Esophagus squamous epithelium (tissue), 5 donors: ENCODE measurements at regions not wholly inside any gene's neighbourhood (a gene's known extent, or its start where the extent isn't known, plus 50 kb on each side); places are given as distances from the start of the nearest gene placed in this dataset.
"Not testable (repeated sequence)": the region's sequence is repeated elsewhere in the genome, so short reads cannot be mapped to it uniquely, and the experiment has no call there.

Experiments
- DNase-seq: peaks from one replicate; lab custom pipeline; 2025; lab: John Stamatoyannopoulos, UW
- H3K27ac ChIP-seq, 4 donors: fragments of 200-600 bp; sonication (generic); one replicate each; pipeline ENCODE4 v1.5.1; 2016 to 2019; ENCODE audit warnings: mild to moderate bottlenecking in 1 of 4
- H3K27me3 ChIP-seq, 4 donors: fragments of 200-600 bp; sonication (generic); 1 replicate in 3 of 4; 2 replicates in 1 of 4; pipeline versions ENCODE4 v1.5.1 to v1.6.0; 2017 to 2021; ENCODE audit warnings: antibody characterized with exemption in 1 of 4
- H3K36me3 ChIP-seq, 3 donors: fragments of 200-600 bp; sonication (generic); one replicate each; pipeline ENCODE4 v1.5.1; 2016 to 2019
- H3K4me1 ChIP-seq, 3 donors: fragments of 200-600 bp; sonication (generic); one replicate each; pipeline ENCODE4 v1.5.1; 2017 to 2019
- H3K4me3 ChIP-seq, 4 donors: fragments of 200-600 bp; sonication (generic); 1 replicate in 3 of 4; 2 replicates in 1 of 4; pipeline ENCODE4 v1.5.1; 2016 to 2019; ENCODE audit warnings: mild to moderate bottlenecking in 2 of 4, moderate library complexity in 1 of 4
- H3K9me3 ChIP-seq, 3 donors: fragments of 200-600 bp; sonication (generic); one replicate each; pipeline ENCODE4 v1.5.1; 2016 to 2019
- CTCF ChIP-seq, 6 experiments: fragments of 450-650 bp in 4 of 6; fragments of 200-600 bp in 2 of 6; sonication (generic) in 2 of 6; IDR thresholded peaks; one replicate each; pipeline ENCODE4 v1.5.1; 2016 to 2019; ENCODE audit warnings: antibody characterized with exemption in 6 of 6, mild to moderate bottlenecking in 4 of 6, moderate library complexity in 4 of 6
- POLR2A ChIP-seq, 4 donors: fragments of 450-650 bp; IDR thresholded peaks; one replicate each; pipeline ENCODE4 v1.6.1; 2017; ENCODE audit warnings: antibody characterized with exemption in 4 of 4, mild to moderate bottlenecking in 4 of 4, moderate library complexity in 3 of 4
- WGBS, 2 donors: methylation state at CpG; one replicate each; pipeline ENCODE4 v1.1.5; 2018; 5-methylcytosine and 5-hydroxymethylcytosine counted together
- intact Hi-C: fragments of 100-400 bp; cut with DNase I; formaldehyde crosslinking; loops from one replicate; pipeline ENCODE4 v1.15.0; 2022
- donor health status: DM: yes; HTN: yes; CAD: no.

- H3K4me3 ChIP-seq = no peak overlapping the region
- TF ChIP-seq POLR2A (IDR thresholded peaks at IDR 0.05) = no peak
- TF ChIP-seq CTCF (IDR thresholded peaks at IDR 0.05) = no peak
- no peak for DNase-seq
- intact Hi-C loops = no loop called here
- no peaks in the 10 kb centered on the region for H3K4me1 ChIP-seq
- no peaks in the 10 kb centered on the region for H3K9me3 ChIP-seq
- H3K36me3 ChIP-seq = no peaks in the 10 kb centered on the region
- no peak overlapping the region for H3K27ac ChIP-seq
- WGBS, 2 donors = 78 to 96% methylated on average over 2 of the region's 2 CpGs
- H3K27me3 ChIP-seq = no peaks in the 10 kb centered on the region
Measured at GRCh38 chr6:102763891-102764290, 1370.4 kb downstream of the GRIK2 start.

- Histone ChIP-seq H3K27ac (no peak overlapping the region), H3K27me3 (no peaks in the 10 kb centered on the region), H3K4me3 (no peak overlapping the region), H3K4me1 (no peaks in the 10 kb centered on the region), H3K9me3 (peaks cover 0 to 4% (median 0%) of the 10 kb centered on the region in 3 donors), H3K36me3 (no peaks in the 10 kb centered on the region)
- TF ChIP-seq CTCF (IDR thresholded peaks at IDR 0.05) (no peak), POLR2A (IDR thresholded peaks at IDR 0.05) (no peak)
- 54 to 59% methylated on average over 4 of the region's 4 CpGs for WGBS, 2 donors
- DNase-seq = no peak
- intact Hi-C loops = no loop called here
Measured at GRCh38 chr6:102761872-102762271, 1368.4 kb downstream of the GRIK2 start.

- Histone ChIP-seq H3K4me1 (no peaks in the 10 kb centered on the region), H3K36me3 (no peaks in the 10 kb centered on the region), H3K27me3 (no peaks in the 10 kb centered on the region), H3K9me3 (peaks cover 0 to 4% (median 0%) of the 10 kb centered on the region in 3 donors), H3K27ac (no peak overlapping the region), H3K4me3 (no peak overlapping the region)
- intact Hi-C loops = no loop called here
- TF ChIP-seq POLR2A (IDR thresholded peaks at IDR 0.05) (no peak), CTCF (IDR thresholded peaks at IDR 0.05) (no peak)
- WGBS, 2 donors = 83 to 86% methylated on average over 2 of the region's 2 CpGs
- no peak for DNase-seq
Measured at GRCh38 chr6:102759415-102759814, 1365.9 kb downstream of the GRIK2 start.

GRCh38 chr6:102758536-102758935 is 1365.0 kb downstream of the GRIK2 start:
- intact Hi-C loops, H3K36me3 ChIP-seq, H3K9me3 ChIP-seq, H3K4me1 ChIP-seq, H3K27me3 ChIP-seq, DNase-seq, H3K4me3 ChIP-seq, H3K27ac ChIP-seq: not testable (repeated sequence)
- 80 to 89% methylated on average over 14 to 19 of the region's 19 CpGs for WGBS, 2 donors

GRCh38 chr6:102749210-102749971 is 1355.9 kb downstream of the GRIK2 start:
- no peak for DNase-seq
- Histone ChIP-seq H3K4me1 (no peaks in the 10 kb centered on the region), H3K36me3 (no peaks in the 10 kb centered on the region), H3K9me3 (no peaks in the 10 kb centered on the region), H3K27me3 (no peaks in the 10 kb centered on the region), H3K27ac (no peak overlapping the region), H3K4me3 (no peak overlapping the region)
- TF ChIP-seq POLR2A (IDR thresholded peaks at IDR 0.05) = no peak
- TF ChIP-seq CTCF (IDR thresholded peaks at IDR 0.05) = no peak
- intact Hi-C loops = no loop called here
- WGBS, 2 donors = 65 to 75% methylated on average over 2 of the region's 2 CpGs
